GM10266 (cell line): ENCODE measurements at regions not wholly inside any gene's neighbourhood (a gene's known extent, or its start where the extent isn't known, plus 50 kb on each side); places are given as distances from the start of the nearest gene placed in this dataset.

Source experiments
- DNase-seq: peaks from one replicate; pipeline ENCODE4 v3.0.0; 2012; ENCODE audit errors: extremely low spot score
- CTCF ChIP-seq: IDR thresholded peaks from 2 replicates; pipeline ENCODE4 v1.5.1; 2012; ENCODE audit warnings: mild to moderate bottlenecking, low read depth; ENCODE audit not compliant: control insufficient read depth, insufficient read depth; ENCODE audit errors: missing control alignments

- no peak for DNase-seq
- no peak for TF ChIP-seq CTCF
Observed at GRCh38 chr11:127986073-127986472, 601.3 kb downstream of the ETS1 start.

- no peak for TF ChIP-seq CTCF
- DNase-seq: no peak
Observed at GRCh38 chr11:127972816-127973215, 614.5 kb downstream of the ETS1 start.

GRCh38 chr11:127971448-127971847, 615.9 kb downstream of the ETS1 start:
- no peak for DNase-seq
- no peak for TF ChIP-seq CTCF

- DNase-seq: no peak
- TF ChIP-seq CTCF: no peak
Observed at GRCh38 chr11:127966821-127967220, 620.5 kb downstream of the ETS1 start.

GRCh38 chr11:127965939-127966668, 621.3 kb downstream of the ETS1 start:
- no peak for TF ChIP-seq CTCF
- no peak for DNase-seq

GRCh38 chr11:127962416-127962815, 624.9 kb downstream of the ETS1 start:
- no peak for TF ChIP-seq CTCF
- DNase-seq: no peak

- no peak for TF ChIP-seq CTCF
- DNase-seq: no peak
Observed at GRCh38 chr11:127950162-127950561, 637.2 kb downstream of the ETS1 start.
